Sigmoid colon (tissue), 6 donors: ENCODE measurements at regions not wholly inside any gene's neighbourhood (a gene's known extent, or its start where the extent isn't known, plus 50 kb on each side); places are given as distances from the start of the nearest gene placed in this dataset.

Experiments
- DNase-seq: peaks from one replicate; pipeline ENCODE4 v3.0.0-alpha.2; 2019
- H3K27ac ChIP-seq, 4 donors: fragments of 200-600 bp; sonication (generic); one replicate each; pipeline ENCODE4 v1.5.1; 2016 to 2019; ENCODE audit warnings: mild to moderate bottlenecking in 1 of 4
- H3K27me3 ChIP-seq, 3 donors: fragments of 200-600 bp; sonication (generic); one replicate each; pipeline ENCODE4 v1.5.1; 2019; ENCODE audit warnings: mild to moderate bottlenecking in 1 of 3
- H3K36me3 ChIP-seq, 4 donors: fragments of 200-600 bp; sonication (generic); one replicate each; pipeline ENCODE4 v1.5.1; 2016 to 2019
- H3K4me1 ChIP-seq, 4 donors: fragments of 200-600 bp; sonication (generic); one replicate each; pipeline ENCODE4 v1.5.1; 2017 to 2019
- H3K4me3 ChIP-seq, 4 donors: fragments of 200-600 bp; sonication (generic); one replicate each; pipeline ENCODE4 v1.5.1; 2017 to 2019; ENCODE audit warnings: mild to moderate bottlenecking in 2 of 4, moderate library complexity in 1 of 4
- H3K9me3 ChIP-seq, 4 donors: fragments of 200-600 bp in 3 of 4; sonication (generic) in 3 of 4; one replicate each; pipeline versions ENCODE4 v1.5.1 to v1.6.1; 2013 to 2019
- EP300 ChIP-seq, 4 donors: sonication (generic); formaldehyde crosslinking; IDR thresholded peaks; one replicate each; pipeline ENCODE4 v1.6.1; 2017; ENCODE audit warnings: antibody characterized with exemption in 4 of 4
- POLR2A ChIP-seq, 2 donors: fragments of 450-650 bp; IDR thresholded peaks; one replicate each; pipeline ENCODE4 v1.6.1; 2016; ENCODE audit warnings: antibody characterized with exemption in 2 of 2, mild to moderate bottlenecking in 2 of 2, moderate library complexity in 2 of 2
- POLR2AphosphoS5 ChIP-seq, 4 donors: sonication (generic); formaldehyde crosslinking; IDR thresholded peaks; one replicate each; pipeline ENCODE4 v1.6.1; 2017; ENCODE audit warnings: antibody characterized with exemption in 4 of 4
- WGBS, 2 donors: extraction: QIAGEN DNeasy Blood & Tissue Kit; methylation state at CpG; one replicate each; pipeline ENCODE4 v1.1.7; 2013; 5-methylcytosine and 5-hydroxymethylcytosine counted together
- intact Hi-C: fragments of 100-400 bp; cut with DNase I; formaldehyde crosslinking; loops from one replicate; pipeline ENCODE4 v1.15.1; 2023
- TF ChIP-seq, protein P1 (sequence below), 4 experiments: fragments of 450-650 bp in 3 of 4; fragments of 200-600 bp in 1 of 4; IDR thresholded peaks; one replicate each; pipeline ENCODE4 v1.5.1; 2016 to 2019; ENCODE audit warnings: antibody characterized with exemption in 4 of 4, mild to moderate bottlenecking in 3 of 4, moderate library complexity in 2 of 4
- donor health status: healthy with polysubstance abuse.
- donor health status: healthy.

DNA sequence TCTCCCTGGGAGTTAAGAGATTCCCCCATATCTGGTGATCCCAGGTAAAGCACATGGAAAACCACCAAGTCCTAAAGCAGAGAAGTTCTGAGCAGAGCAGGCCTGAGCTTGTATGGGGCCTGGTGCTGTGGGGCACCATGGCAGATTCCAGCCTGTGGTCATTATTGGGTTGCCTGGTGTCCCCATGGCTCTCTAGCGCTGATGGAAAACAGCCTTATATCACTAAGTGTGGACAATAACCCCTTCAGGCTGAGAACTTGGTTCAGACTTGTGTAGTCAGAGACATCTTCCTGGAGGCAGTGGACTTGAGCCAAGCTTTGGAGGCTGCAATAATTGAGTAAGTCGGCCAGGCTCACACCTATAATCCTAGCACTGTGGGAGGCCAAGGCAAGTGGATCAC is 96.8 kb downstream of the MCFD2 start:
- Histone ChIP-seq H3K9me3 (no peaks in the 10 kb centered on the region), H3K4me1 (peaks cover 0 to 47% (median 41%) of the 10 kb centered on the region in 4 donors), H3K27me3 (no peaks in the 10 kb centered on the region), H3K4me3 (no peak overlapping the region), H3K36me3 (no peaks in the 10 kb centered on the region), H3K27ac (peak overlapping the region; percentile 73 to 82 (median 78))
- no peak for DNase-seq
- TF ChIP-seq EP300 (IDR thresholded peaks at IDR 0.05) (no peak), POLR2A (IDR thresholded peaks at IDR 0.05) (no peak), POLR2AphosphoS5 (IDR thresholded peaks at IDR 0.05) (no peak)
- TF ChIP-seq, protein P1, sequence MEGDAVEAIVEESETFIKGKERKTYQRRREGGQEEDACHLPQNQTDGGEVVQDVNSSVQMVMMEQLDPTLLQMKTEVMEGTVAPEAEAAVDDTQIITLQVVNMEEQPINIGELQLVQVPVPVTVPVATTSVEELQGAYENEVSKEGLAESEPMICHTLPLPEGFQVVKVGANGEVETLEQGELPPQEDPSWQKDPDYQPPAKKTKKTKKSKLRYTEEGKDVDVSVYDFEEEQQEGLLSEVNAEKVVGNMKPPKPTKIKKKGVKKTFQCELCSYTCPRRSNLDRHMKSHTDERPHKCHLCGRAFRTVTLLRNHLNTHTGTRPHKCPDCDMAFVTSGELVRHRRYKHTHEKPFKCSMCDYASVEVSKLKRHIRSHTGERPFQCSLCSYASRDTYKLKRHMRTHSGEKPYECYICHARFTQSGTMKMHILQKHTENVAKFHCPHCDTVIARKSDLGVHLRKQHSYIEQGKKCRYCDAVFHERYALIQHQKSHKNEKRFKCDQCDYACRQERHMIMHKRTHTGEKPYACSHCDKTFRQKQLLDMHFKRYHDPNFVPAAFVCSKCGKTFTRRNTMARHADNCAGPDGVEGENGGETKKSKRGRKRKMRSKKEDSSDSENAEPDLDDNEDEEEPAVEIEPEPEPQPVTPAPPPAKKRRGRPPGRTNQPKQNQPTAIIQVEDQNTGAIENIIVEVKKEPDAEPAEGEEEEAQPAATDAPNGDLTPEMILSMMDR (IDR thresholded peaks at IDR 0.05): no peak
- 92 to 95% methylated on average over 2 of the region's 2 CpGs for WGBS, 2 donors
- intact Hi-C loops: loop anchor here (5.0 kb wide), 2 partner anchors 37 to 58 kb away; no protein-coding TSS in a partner anchor

DNA sequence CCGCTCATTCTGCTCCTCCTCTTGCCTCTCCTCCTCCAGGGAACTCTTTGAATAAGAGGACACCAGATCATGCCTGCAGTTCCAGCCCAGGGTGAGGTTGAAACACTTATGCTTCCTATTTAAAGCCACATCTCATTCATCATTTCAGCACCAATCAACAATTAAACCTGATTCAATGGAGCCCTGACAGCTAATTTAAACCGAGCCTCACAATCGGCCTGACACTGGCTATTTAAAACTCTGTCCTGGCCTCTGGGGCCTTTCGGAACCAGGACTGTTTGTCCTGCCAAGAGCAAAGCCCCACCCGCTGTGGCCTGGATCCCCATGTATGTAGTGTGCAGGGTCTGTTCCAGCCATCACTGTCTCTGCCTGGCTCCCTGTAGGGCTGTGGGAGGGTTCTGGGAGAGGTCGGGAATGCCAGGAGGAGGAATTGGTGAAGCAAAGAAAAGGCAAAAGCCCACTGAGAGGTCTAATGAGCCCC is 97.4 kb downstream of the MCFD2 start:
- WGBS, 2 donors: 80 to 84% methylated on average over 6 of the region's 6 CpGs
- H3K27me3 ChIP-seq: no peaks in the 10 kb centered on the region
- no peaks in the 10 kb centered on the region for H3K9me3 ChIP-seq
- TF ChIP-seq POLR2A (IDR thresholded peaks at IDR 0.05) (no peak), POLR2AphosphoS5 (IDR thresholded peaks at IDR 0.05) (peak; percentile 61 to 89 (median 86)), EP300 (IDR thresholded peaks at IDR 0.05) (peak; percentile 47 to 94 (median 83))
- TF ChIP-seq, protein P1 (IDR thresholded peaks at IDR 0.05): no peak
- H3K27ac ChIP-seq: peak overlapping the region; percentile 73 to 82 (median 78)
- H3K36me3 ChIP-seq: no peaks in the 10 kb centered on the region
- DNase-seq: peak; percentile 93
- peaks cover 0 to 54% (median 47%) of the 10 kb centered on the region in 4 donors for H3K4me1 ChIP-seq
- no peak overlapping the region for H3K4me3 ChIP-seq
- intact Hi-C loops: loop anchor here (5.0 kb wide), 2 partner anchors 36 to 59 kb away; no protein-coding TSS in a partner anchor

DNA sequence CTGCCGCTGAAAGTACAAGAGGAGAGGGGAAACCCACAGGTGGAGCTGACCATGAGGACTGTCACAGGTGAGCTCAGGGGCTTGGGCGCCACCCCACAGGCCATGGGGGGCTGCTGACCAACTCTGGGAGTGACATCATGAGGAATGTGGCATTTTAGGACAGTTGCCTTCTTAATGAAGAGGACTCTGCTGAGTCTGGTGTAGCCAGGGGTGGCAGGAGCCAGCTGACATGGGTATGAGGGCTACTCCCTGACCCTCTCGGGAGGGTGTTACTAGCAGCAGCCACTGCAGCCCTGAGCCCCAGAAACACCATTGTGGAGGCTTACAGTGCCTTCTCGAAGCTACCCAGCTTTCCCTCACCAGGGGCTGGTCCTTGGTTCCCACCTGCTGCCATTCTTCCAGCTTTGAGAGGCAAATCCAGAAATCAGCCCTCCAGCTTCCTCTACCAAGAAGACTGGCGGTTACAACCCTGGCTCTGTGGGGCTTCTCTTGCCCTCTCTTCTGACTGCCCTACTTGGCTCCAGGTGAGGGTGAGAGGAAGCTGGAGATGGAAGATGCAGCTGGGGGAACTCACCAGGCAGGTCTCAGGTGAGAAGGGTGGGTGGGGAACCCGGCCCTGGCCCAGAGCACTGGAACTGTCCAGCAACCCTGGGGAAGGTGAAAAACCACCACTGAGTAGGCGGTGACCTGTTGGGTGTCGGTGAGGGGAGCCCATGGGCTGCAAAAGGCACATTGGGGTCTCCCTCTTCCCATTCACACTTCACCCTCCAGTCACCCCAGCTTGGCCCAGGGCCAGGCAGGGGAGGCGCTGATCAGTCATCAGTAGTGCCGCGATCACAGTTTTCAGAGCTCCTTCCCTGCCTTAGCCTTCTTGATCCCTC is 98.5 kb downstream of the MCFD2 start:
- intact Hi-C loops: loop anchor here (5.0 kb wide), 2 partner anchors 35 to 60 kb away; no protein-coding TSS in a partner anchor
- no peaks in the 10 kb centered on the region for H3K36me3 ChIP-seq
- TF ChIP-seq, protein P1 (IDR thresholded peaks at IDR 0.05): no peak
- TF ChIP-seq POLR2AphosphoS5 (IDR thresholded peaks at IDR 0.05) (no peak), POLR2A (IDR thresholded peaks at IDR 0.05) (no peak), EP300 (IDR thresholded peaks at IDR 0.05) (no peak)
- H3K27me3 ChIP-seq: no peaks in the 10 kb centered on the region
- peak overlapping the region; percentile 73 to 82 (median 78) for H3K27ac ChIP-seq
- 91 to 95% methylated on average over 11 of the region's 11 CpGs for WGBS, 2 donors
- peaks cover 0 to 64% (median 58%) of the 10 kb centered on the region in 4 donors for H3K4me1 ChIP-seq
- H3K4me3 ChIP-seq: no peak overlapping the region
- H3K9me3 ChIP-seq: no peaks in the 10 kb centered on the region
- no peak for DNase-seq

DNA sequence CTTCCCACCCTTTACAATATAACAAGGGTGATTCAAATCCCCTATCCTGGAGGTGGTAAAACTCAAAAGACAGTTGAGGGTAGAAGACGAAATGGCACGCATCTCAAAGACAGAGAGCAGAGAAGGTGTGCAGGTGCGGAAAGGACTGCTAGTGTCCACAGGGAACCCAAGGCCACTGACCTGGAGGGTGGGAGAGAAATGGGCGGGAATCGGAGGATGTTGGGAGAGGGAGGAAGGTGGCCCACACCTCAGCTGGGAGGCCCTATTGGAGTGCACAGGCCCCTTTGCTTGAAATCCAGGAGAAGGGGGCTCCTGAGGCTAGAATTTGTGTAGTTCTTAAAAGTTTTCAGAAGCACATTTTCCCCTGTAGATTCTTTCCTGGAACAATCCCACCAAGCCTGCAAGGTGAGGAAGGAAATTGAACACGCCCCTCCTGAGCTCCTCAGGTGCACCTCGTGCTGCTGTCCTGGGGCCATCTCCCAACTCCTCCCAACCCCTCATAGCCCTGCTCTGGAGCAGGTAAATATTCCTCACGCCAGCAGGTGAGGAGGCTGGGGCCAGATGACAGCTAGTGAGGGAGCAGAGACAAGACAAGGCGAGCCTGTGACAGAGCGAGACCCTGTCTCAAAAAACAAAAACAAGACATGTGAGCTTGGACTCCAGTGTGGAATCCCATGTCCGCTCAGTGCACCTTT is 99.3 kb downstream of the MCFD2 start:
- Histone ChIP-seq H3K36me3 (no peaks in the 10 kb centered on the region), H3K4me3 (no peak overlapping the region), H3K4me1 (peaks cover 0 to 72% (median 66%) of the 10 kb centered on the region in 4 donors), H3K27ac (peak overlapping the region in 1 of 4 donors; percentile 82), H3K9me3 (no peaks in the 10 kb centered on the region), H3K27me3 (no peaks in the 10 kb centered on the region)
- intact Hi-C loops: loop anchor here (5.0 kb wide), 2 partner anchors 34 to 61 kb away; no protein-coding TSS in a partner anchor
- no peak for DNase-seq
- 89 to 92% methylated on average over 11 of the region's 11 CpGs for WGBS, 2 donors
- no peak for TF ChIP-seq POLR2A (IDR thresholded peaks at IDR 0.05)
- TF ChIP-seq POLR2AphosphoS5 (IDR thresholded peaks at IDR 0.05): no peak
- TF ChIP-seq, protein P1 (IDR thresholded peaks at IDR 0.05): no peak
- no peak for TF ChIP-seq EP300 (IDR thresholded peaks at IDR 0.05)
